ENCODE measurements at regions not wholly inside any gene's neighbourhood (a gene's known extent, or its start where the extent isn't known, plus 50 kb on each side); places are given as distances from the start of the nearest gene placed in this dataset.
"Not testable (repeated sequence)": the region's sequence is repeated elsewhere in the genome, so short reads cannot be mapped to it uniquely, and the experiment has no call there.

DNA sequence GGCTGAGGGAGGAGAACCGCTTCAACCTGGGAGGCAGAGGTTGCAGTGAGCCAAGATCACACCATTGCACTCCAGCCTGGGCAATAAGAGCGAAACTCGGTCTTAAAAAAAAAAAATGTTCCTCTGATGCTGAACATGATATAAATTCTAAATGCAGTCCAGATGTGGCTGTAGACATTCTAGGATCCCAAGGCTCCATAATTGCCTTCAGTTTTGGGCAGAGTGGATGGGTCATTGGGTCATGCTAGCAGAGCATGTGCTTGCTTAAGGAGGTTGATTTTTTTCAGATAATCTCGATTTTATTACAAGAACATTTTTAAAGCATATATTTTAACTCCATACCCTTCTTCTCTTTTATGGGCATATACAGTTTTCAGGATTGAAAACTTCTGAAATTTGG is 112.0 kb downstream of the UTRN start:
- no peak for DNase-seq

DNA sequence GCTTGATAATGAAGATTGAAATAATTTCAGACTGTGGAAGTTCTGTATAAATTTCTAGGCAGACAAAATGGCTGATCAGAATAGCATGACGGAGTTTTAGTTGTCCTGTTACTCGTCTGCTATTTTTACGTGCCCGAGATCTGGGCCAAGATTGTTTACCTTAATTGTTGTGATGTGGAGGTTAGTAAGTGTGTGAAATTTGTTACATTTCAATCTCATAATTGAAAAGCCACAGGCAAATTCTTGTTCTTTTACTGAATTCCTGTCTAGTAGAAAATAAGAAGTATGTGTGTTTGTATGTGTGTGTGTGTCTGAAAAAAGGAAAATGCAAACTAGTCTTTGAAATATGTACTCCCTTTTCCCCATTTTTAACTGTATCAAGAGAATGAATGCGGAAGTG is 115.2 kb downstream of the UTRN start:
- no peak for DNase-seq

DNA sequence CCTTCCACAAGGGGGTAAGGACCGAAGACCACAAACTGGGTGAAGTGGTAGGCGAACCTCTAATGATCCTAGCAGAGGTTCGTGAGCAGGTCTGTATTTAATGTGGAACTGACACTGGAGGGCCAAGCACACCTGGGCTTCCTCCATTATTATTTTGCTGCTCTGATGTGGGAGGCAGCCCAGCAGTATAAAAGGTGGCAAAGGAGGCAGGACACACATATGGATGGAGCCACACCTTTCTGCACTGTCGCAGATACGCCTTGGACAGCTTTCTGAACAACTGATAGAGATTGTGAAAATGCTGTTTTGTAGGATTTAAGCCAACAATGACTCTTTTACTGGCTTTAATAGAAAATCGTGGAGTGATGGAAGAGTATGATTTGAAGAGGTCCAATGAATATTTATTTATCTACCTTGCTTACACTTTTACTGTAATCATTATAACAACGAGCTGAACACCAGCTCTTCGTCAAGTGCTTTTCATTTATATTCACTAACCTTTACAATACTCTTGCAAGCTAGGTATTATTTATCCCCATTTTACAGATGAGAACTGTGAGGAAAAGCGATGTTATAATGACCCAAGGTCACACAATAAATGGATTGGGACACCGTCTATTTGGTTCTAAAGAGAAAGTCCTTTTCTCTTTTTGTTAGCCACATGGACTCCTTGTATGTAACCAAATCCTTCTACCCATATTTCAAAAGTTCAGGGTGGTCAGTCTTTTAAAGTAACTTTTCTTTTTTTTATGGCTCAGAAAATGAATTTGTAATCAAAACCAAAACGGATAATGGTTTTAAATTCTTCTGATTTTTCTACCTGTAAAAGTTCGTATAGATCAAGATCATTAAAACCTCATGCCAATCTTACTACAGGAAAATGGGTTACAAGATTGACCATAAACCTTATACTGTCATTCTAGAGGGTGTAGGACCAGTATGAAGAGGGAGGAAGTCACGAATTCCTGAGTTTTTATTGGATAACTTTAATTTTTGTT is 116.9 kb downstream of the UTRN start:
- no peak for DNase-seq

- DNase-seq = no peak
Measured at GRCh38 chr6:144402750-144403149, 117.6 kb downstream of the UTRN start.

GRCh38 chr6:144405163-144405562 is 120.0 kb downstream of the UTRN start:
- DNase-seq = no peak

GRCh38 chr6:144406796-144407195 is 121.7 kb downstream of the UTRN start:
- DNase-seq = no peak

GRCh38 chr6:144408161-144408560 is 123.0 kb downstream of the UTRN start:
- DNase-seq = no peak

DNA sequence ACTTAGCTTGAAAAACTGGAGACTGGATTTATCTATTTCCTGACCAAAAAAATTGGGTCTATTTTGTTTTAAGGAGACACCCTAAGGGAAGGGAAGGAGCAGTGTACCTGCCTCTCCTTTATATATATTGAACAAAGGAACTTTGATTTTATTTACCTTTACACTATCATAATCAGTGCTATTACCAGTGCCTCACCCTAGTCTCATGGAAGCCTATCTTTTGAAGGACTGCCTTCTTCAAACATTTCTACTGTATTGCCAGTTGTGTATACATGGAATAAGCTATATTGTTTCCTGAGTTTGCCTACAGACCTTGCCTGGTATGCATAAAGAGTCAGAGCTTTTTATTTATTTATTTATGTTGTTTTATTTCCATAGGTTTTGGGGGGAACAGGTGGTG is 124.9 kb downstream of the UTRN start:
- no peak for DNase-seq

GRCh38 chr6:144410574-144410973 is 125.4 kb downstream of the UTRN start:
- not testable (repeated sequence) for DNase-seq

- DNase-seq = no peak
Measured at GRCh38 chr6:144411531-144412165, 126.5 kb downstream of the UTRN start.

DNA sequence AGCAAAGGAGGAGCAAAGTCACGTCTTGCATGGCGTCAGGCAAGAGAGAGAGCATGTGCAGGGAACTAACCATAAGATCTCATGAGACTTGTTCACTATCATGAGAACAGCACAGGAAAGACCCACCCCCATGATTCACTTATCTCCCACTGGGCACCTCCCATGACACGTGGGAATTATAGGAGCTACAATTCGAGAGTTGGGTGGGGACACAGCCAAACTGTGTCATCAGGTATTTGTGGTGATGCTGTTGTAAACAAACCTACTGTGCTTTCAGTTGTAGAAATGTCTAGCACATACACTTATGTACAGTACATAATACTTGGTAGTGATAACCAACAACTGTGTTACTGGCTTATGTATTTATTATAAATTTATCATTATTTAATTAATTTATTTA is 128.3 kb downstream of the UTRN start:
- DNase-seq = no peak

- no peak for DNase-seq
Measured at GRCh38 chr6:144415014-144415413, 129.9 kb downstream of the UTRN start.

- no peak for DNase-seq
Measured at GRCh38 chr6:144415835-144416237, 130.7 kb downstream of the UTRN start.

GRCh38 chr6:144416244-144416643 is 131.1 kb downstream of the UTRN start:
- DNase-seq = no peak

DNA sequence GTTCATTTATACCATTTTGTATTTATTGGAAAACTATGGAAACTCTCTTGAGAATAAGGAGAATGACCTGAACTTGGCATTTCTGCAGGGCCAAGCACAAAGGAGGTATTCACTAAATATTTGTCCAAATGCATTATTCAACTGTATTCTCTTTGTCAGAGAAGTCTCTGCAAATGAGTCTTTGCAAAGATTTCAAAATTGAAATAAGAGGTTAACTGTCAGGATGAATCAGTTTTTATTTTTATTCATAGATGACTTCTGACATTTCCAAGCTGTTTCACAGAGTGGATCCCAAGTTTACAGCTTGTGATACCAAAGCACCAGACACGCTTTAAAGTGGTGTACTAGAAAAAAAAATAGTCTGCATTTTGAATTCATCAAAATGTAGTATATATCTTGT is 131.6 kb downstream of the UTRN start:
- DNase-seq = no peak

DNA sequence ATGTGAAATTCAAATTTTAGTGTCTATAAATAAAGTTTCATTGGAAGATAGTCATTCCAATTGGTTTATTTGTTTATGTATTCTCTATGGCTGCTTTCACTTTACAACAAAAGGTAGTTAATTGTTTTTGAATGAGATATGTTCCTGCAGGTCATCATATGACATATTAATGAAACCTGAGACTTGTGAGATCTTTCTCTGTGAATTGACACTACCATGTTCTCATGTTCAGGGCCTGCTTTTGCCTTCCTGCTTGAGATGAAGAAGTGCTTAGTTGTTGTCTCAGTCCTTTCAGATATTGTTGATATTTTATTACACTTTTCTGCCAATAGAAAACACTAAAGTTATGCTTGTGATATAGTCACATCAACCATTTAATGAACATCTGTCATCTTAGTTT is 132.5 kb downstream of the UTRN start:
- DNase-seq = no peak

DNA sequence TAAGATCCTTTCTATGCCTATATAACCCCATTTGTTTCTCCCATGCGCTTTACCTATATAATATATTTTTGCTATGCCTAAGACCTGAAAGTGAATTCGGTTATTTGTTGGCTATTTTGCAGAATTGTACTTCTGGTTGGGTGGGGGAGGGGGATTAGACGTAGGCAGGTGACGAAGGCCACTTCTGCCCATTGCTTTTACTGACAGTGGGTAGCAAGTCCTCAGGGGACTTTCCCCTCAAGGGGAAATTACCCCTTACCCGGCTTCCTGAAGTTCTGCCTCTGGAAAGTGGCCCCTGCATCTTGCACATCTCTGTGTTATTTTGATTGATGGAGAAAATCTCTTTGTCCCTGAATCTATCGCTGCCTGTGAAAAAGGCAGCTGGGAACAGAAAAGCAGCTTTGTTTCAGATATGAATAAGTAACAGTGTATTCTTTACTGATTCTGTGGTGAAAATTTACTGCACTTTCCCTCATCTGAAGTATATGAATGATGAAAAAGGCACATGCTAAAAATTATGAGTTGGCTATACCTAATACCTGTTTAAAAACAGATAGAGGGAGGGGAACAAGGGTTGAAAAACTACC is 133.9 kb downstream of the UTRN start:
- DNase-seq = no peak

DNA sequence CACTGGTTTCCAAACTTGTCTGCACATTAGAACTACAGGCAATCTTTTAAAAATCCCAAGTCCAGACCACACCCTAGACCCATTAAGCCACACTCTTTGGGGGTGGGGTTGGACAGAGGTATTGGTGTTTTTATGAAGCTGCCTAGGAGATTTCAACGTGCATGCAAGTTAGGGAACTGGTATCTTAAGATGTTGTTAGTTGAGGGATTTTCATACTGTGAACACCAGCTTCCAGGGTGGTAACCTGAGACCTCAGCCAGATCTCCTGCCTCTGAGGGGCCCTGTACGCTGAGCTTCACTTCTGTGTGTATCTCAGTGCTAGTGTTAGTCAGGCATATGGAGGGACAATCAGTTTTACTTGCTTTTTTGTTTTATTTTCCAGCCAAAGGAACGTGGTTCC is 138.0 kb downstream of the UTRN start:
- DNase-seq = no peak

GRCh38 chr6:144429753-144430152 is 144.6 kb downstream of the UTRN start:
- no peak for DNase-seq

GRCh38 chr6:144433446-144433845 is 148.3 kb downstream of the UTRN start:
- not testable (repeated sequence) for DNase-seq

DNA sequence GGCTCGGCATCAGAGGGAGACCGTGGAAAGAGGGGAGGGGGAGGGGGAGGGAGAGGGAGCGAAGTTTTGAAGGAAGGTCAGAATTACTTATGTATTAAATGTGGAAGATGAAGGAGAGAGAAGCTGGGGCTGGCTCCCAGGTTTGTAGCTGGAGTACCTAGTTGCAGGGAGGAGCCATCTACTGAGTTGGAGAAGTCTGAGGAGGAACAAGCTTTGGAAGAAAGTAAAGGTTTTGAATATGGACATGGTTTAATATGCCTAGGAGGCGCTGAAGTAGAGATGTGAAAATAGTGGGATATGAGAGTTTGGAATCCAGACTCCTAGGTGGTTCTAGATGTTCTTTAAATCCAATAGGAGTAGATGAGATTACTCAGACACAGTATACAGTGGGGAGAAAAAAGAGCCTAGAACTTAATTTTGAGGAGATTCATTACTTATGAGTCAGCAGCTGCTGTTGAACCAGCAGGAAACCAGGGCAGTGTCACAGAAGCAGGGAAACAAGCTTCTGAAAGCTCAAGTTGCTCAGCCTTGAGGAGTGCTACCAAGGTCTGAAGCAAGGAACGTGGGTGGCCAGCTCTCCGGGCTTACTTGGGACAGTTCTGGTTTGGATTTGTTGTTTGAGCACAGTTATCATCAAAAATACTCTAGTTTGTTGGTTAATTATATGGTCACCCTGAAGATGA is 149.3 kb downstream of the UTRN start:
- DNase-seq = no peak

GRCh38 chr6:144435602-144436426 is 150.7 kb downstream of the UTRN start:
- no peak for DNase-seq
